ENCODE measurements at regions not wholly inside any gene's neighbourhood (a gene's known extent, or its start where the extent isn't known, plus 50 kb on each side); places are given as distances from the start of the nearest gene placed in this dataset.

GRCh38 chr17:51563961-51564360 is 303.6 kb downstream of the UTP18 start:
- TF ChIP-seq CTCF (conservative IDR thresholded peaks at IDR 0.05; ENCODE audit: control insufficient read depth, insufficient read depth, low read depth, low read length): no peak
- DNase-seq (ENCODE audit: low read depth): no peak
- no peak overlapping the region for H3K4me3 ChIP-seq (ENCODE audit: control insufficient read depth, low read depth, low read length)

GRCh38 chr17:51572115-51572514 is 311.8 kb downstream of the UTP18 start:
- no peak for TF ChIP-seq CTCF (conservative IDR thresholded peaks at IDR 0.05; ENCODE audit: control insufficient read depth, insufficient read depth, low read depth, low read length)
- no peak for DNase-seq (ENCODE audit: low read depth)

More at GRCh38 chr17:51572115-51572514, 311.8 kb downstream of the UTP18 start:
- H3K4me3 ChIP-seq (ENCODE audit: control insufficient read depth, low read depth, low read length): no peak overlapping the region

All from fibroblast of mammary gland (primary cell).